ENCODE measurements at regions not wholly inside any gene's neighbourhood (a gene's known extent, or its start where the extent isn't known, plus 50 kb on each side); places are given as distances from the start of the nearest gene placed in this dataset.

- no peak for TF ChIP-seq CTCF (IDR thresholded peaks at IDR 0.05)
- TF ChIP-seq POLR2A (IDR thresholded peaks at IDR 0.05), result no peak
- no peak for TF ChIP-seq POLR2AphosphoS5 (IDR thresholded peaks at IDR 0.05; ENCODE audit: insufficient read depth in 1 of 2, low read depth in 1 of 2)
Measured at GRCh38 chr18:47403949-47404348, 152.5 kb upstream of the SKOR2 start.

Measured in vagina (tissue), 2 donors.